DND-41 (cell line): ENCODE measurements at regions not wholly inside any gene's neighbourhood (a gene's known extent, or its start where the extent isn't known, plus 50 kb on each side); places are given as distances from the start of the nearest gene placed in this dataset.
"Not testable (repeated sequence)": the region's sequence is repeated elsewhere in the genome, so short reads cannot be mapped to it uniquely, and the experiment has no call there.

Experiments used
- ATAC-seq: fragments of 200-7000 bp; cut with Tn5 transposase; 3 replicates; pipeline ENCODE4 v1.9.1; 2021; ENCODE audit warnings: low read depth; ENCODE audit not compliant: insufficient read depth
- DNase-seq: peaks from one replicate; pipeline ENCODE4 v3.0.0-alpha.2; 2020
- H2AFZ ChIP-seq: 2 replicates; pipeline ENCODE4 v1.6.0; 2012; ENCODE audit warnings: low read depth, low read length
- H3K27ac ChIP-seq: 2 replicates; pipeline ENCODE4 v1.5.1; 2012; ENCODE audit warnings: low read length, inconsistent platforms
- H3K27me3 ChIP-seq: fragments of 200-600 bp; sonication (generic); 2 replicates; pipeline ENCODE4 v1.6.0; 2012; ENCODE audit warnings: low read length, mild to moderate bottlenecking, inconsistent platforms; ENCODE audit not compliant: insufficient read depth, poor library complexity
- H3K36me3 ChIP-seq: 2 replicates; pipeline ENCODE4 v1.5.1; 2012; ENCODE audit warnings: low read length, inconsistent platforms; ENCODE audit not compliant: insufficient read depth
- H3K4me1 ChIP-seq: 2 replicates; pipeline ENCODE4 v1.5.1; 2012; ENCODE audit warnings: mild to moderate bottlenecking, low read length; ENCODE audit not compliant: insufficient read depth
- H3K4me2 ChIP-seq: 2 replicates; pipeline ENCODE4 v1.6.0; 2012; ENCODE audit warnings: mild to moderate bottlenecking, moderate library complexity, low read length, inconsistent platforms; ENCODE audit not compliant: insufficient read depth
- H3K4me3 ChIP-seq, 2 experiments: fragments of 200-600 bp in 1 of 2; shearing (Covaris generic) in 1 of 2; 2 replicates each; pipeline ENCODE4 v1.5.1; 2012 to 2016; ENCODE audit warnings: inconsistent platforms in 2 of 2, low read length in 2 of 2, mild to moderate bottlenecking in 2 of 2, low read depth in 1 of 2, moderate library complexity in 1 of 2
- H3K79me2 ChIP-seq: 2 replicates; pipeline ENCODE4 v1.6.0; 2012; ENCODE audit warnings: low read length, inconsistent platforms; ENCODE audit not compliant: insufficient read depth
- H3K9ac ChIP-seq: 2 replicates; pipeline ENCODE4 v1.6.0; 2012; ENCODE audit warnings: low read depth, mild to moderate bottlenecking, inconsistent platforms, low read length, moderate library complexity
- H3K9me3 ChIP-seq: 2 replicates; pipeline ENCODE4 v1.5.1; 2012; ENCODE audit warnings: low read length, moderate library complexity, mild to moderate bottlenecking, inconsistent platforms; ENCODE audit not compliant: insufficient read depth, severe bottlenecking
- H4K20me1 ChIP-seq: 2 replicates; pipeline ENCODE4 v1.6.0; 2012; ENCODE audit warnings: low read length; ENCODE audit not compliant: insufficient read depth
- CTCF ChIP-seq: IDR thresholded peaks from 2 replicates; pipeline ENCODE4 v1.5.1; 2012; ENCODE audit warnings: borderline replicate concordance, low read length, moderate library complexity, mild to moderate bottlenecking; ENCODE audit not compliant: poor library complexity, severe bottlenecking; ENCODE audit errors: extremely low read depth
- EZH2 ChIP-seq: IDR thresholded peaks from 3 replicates; pipeline ENCODE4 v1.6.1; 2012; ENCODE audit warnings: borderline replicate concordance, low read depth, mild to moderate bottlenecking, moderate library complexity, low read length, inconsistent platforms; ENCODE audit not compliant: severe bottlenecking

GRCh38 chr12:73136386-73136785, 864.2 kb downstream of the TRHDE start:
- Histone ChIP-seq H3K36me3 (no peaks in the 10 kb centered on the region), H3K27me3 (no peaks in the 10 kb centered on the region), H3K27ac (no peak overlapping the region), H3K9ac (no peak overlapping the region), H3K79me2 (no peaks in the 10 kb centered on the region), H3K9me3 (no peaks in the 10 kb centered on the region), H3K4me1 (no peaks in the 10 kb centered on the region), H3K4me2 (no peak overlapping the region), H3K4me3 (no peak overlapping the region), H4K20me1 (no peaks in the 10 kb centered on the region), H2AFZ (no peak overlapping the region)
- no peak for ATAC-seq
- TF ChIP-seq CTCF = no peak
- TF ChIP-seq EZH2 = no peak
- no peak for DNase-seq

- H2AFZ ChIP-seq, H3K36me3 ChIP-seq, H3K4me3 ChIP-seq, H3K4me2 ChIP-seq, DNase-seq, H3K79me2 ChIP-seq, H3K27ac ChIP-seq, H3K27me3 ChIP-seq, H3K4me1 ChIP-seq, H4K20me1 ChIP-seq, H3K9me3 ChIP-seq, ATAC-seq, H3K9ac ChIP-seq: not testable (repeated sequence)
Observed at GRCh38 chr12:73139642-73140041, 867.5 kb downstream of the TRHDE start.

- H3K4me1 ChIP-seq = no peaks in the 10 kb centered on the region
- DNase-seq = no peak
- H2AFZ ChIP-seq = no peak overlapping the region
- H3K9me3 ChIP-seq = no peaks in the 10 kb centered on the region
- no peak overlapping the region for H3K4me2 ChIP-seq
- no peak for ATAC-seq
- no peaks in the 10 kb centered on the region for H3K79me2 ChIP-seq
- H3K4me3 ChIP-seq = no peak overlapping the region
- no peaks in the 10 kb centered on the region for H3K27me3 ChIP-seq
- no peaks in the 10 kb centered on the region for H3K36me3 ChIP-seq
- H3K9ac ChIP-seq = no peak overlapping the region
- no peaks in the 10 kb centered on the region for H4K20me1 ChIP-seq
- no peak overlapping the region for H3K27ac ChIP-seq
- TF ChIP-seq EZH2 = no peak
- TF ChIP-seq CTCF = no peak
Observed at GRCh38 chr12:73158341-73158740, 886.2 kb downstream of the TRHDE start.

- ATAC-seq = no peak
- DNase-seq = no peak
- H3K9me3 ChIP-seq = no peaks in the 10 kb centered on the region
- H3K4me1 ChIP-seq = no peaks in the 10 kb centered on the region
- H4K20me1 ChIP-seq = no peaks in the 10 kb centered on the region
- no peak overlapping the region for H3K9ac ChIP-seq
- no peak for TF ChIP-seq CTCF
- TF ChIP-seq EZH2 = no peak
- no peaks in the 10 kb centered on the region for H3K79me2 ChIP-seq
- H2AFZ ChIP-seq = no peak overlapping the region
- H3K4me2 ChIP-seq = no peak overlapping the region
- no peaks in the 10 kb centered on the region for H3K36me3 ChIP-seq
- H3K27me3 ChIP-seq = no peaks in the 10 kb centered on the region
- no peak overlapping the region for H3K27ac ChIP-seq
- no peak overlapping the region for H3K4me3 ChIP-seq
Observed at GRCh38 chr12:73159954-73160353, 887.8 kb downstream of the TRHDE start.
